ENCODE measurements at regions not wholly inside any gene's neighbourhood (a gene's known extent, or its start where the extent isn't known, plus 50 kb on each side); places are given as distances from the start of the nearest gene placed in this dataset.
A peak's percentile ranks its signal among the peaks of the same experiment; 100 is the strongest.

GRCh38 chr18:43543236-43543635, 265.9 kb upstream of the SYT4 start:
- DNase-seq (ENCODE audit: insufficient read length, low spot score) = no peak
- TF ChIP-seq CTCF (IDR thresholded peaks at IDR 0.05; ENCODE audit: insufficient read depth, missing control alignments) = no peak
- no peak for FAIRE-seq

- FAIRE-seq (no peak), DNase-seq (ENCODE audit: insufficient read length, low spot score) (no peak)
- TF ChIP-seq CTCF (IDR thresholded peaks at IDR 0.05; ENCODE audit: insufficient read depth, missing control alignments) = no peak
Measured at GRCh38 chr18:43547456-43547855, 270.2 kb upstream of the SYT4 start.

GRCh38 chr18:43559507-43559906, 282.2 kb upstream of the SYT4 start:
- TF ChIP-seq CTCF (IDR thresholded peaks at IDR 0.05; ENCODE audit: insufficient read depth, missing control alignments) = no peak
- DNase-seq (ENCODE audit: insufficient read length, low spot score) (no peak), FAIRE-seq (no peak)

GRCh38 chr18:43563780-43564179, 286.5 kb upstream of the SYT4 start:
- peak; percentile 76 for TF ChIP-seq CTCF (IDR thresholded peaks at IDR 0.05; ENCODE audit: insufficient read depth, missing control alignments)
- FAIRE-seq (peak; percentile 97), DNase-seq (ENCODE audit: insufficient read length, low spot score) (no peak)

GRCh38 chr18:43570593-43570992, 293.3 kb upstream of the SYT4 start:
- FAIRE-seq = no peak

GRCh38 chr18:43571078-43571689, 293.9 kb upstream of the SYT4 start:
- DNase-seq (ENCODE audit: insufficient read length, low spot score) (no peak), FAIRE-seq (peak; percentile 95)
- TF ChIP-seq CTCF (IDR thresholded peaks at IDR 0.05; ENCODE audit: insufficient read depth, missing control alignments) = peak; percentile 80

More at GRCh38 chr18:43570593-43570992, 293.3 kb upstream of the SYT4 start:
- no peak for DNase-seq (ENCODE audit: insufficient read length, low spot score)
- no peak for TF ChIP-seq CTCF (IDR thresholded peaks at IDR 0.05; ENCODE audit: insufficient read depth, missing control alignments)

GRCh38 chr18:43572163-43572562, 294.9 kb upstream of the SYT4 start:
- DNase-seq (ENCODE audit: insufficient read length, low spot score) (no peak), FAIRE-seq (peak; percentile 32)
- TF ChIP-seq CTCF (IDR thresholded peaks at IDR 0.05; ENCODE audit: insufficient read depth, missing control alignments) = no peak

All from D721Med (cell line).